Fibroblast of villous mesenchyme (primary cell): ENCODE measurements at regions not wholly inside any gene's neighbourhood (a gene's known extent, or its start where the extent isn't known, plus 50 kb on each side); places are given as distances from the start of the nearest gene placed in this dataset.
"Not testable (repeated sequence)": the region's sequence is repeated elsewhere in the genome, so short reads cannot be mapped to it uniquely, and the experiment has no call there.

Experiments used
- DNase-seq: peaks from one replicate; pipeline ENCODE4 v3.0.0-alpha.2; 2010; ENCODE audit warnings: low read depth
- H3K4me3 ChIP-seq: 2 replicates; pipeline ENCODE4 v1.5.1; 2011; ENCODE audit warnings: low read depth, mild to moderate bottlenecking, low read length
- CTCF ChIP-seq: IDR thresholded peaks from 2 replicates; pipeline ENCODE4 v1.5.1; 2012; ENCODE audit warnings: low read depth, mild to moderate bottlenecking, low read length; ENCODE audit not compliant: insufficient read depth

- no peak for DNase-seq
- no peak for TF ChIP-seq CTCF
- no peak overlapping the region for H3K4me3 ChIP-seq
Observed at GRCh38 chr5:135155616-135156214, 121.7 kb upstream of the PITX1 start.

- TF ChIP-seq CTCF: no peak
- no peak for DNase-seq
- no peak overlapping the region for H3K4me3 ChIP-seq
Observed at GRCh38 chr5:135154961-135155360, 120.9 kb upstream of the PITX1 start.

- no peak for DNase-seq
- no peak overlapping the region for H3K4me3 ChIP-seq
- no peak for TF ChIP-seq CTCF
Observed at GRCh38 chr5:135154197-135154596, 120.2 kb upstream of the PITX1 start.

- DNase-seq: no peak
- H3K4me3 ChIP-seq: no peak overlapping the region
- TF ChIP-seq CTCF: no peak
Observed at GRCh38 chr5:135153661-135154060, 119.6 kb upstream of the PITX1 start.

- no peak for DNase-seq
- H3K4me3 ChIP-seq: no peak overlapping the region
- TF ChIP-seq CTCF: no peak
Observed at GRCh38 chr5:135153259-135153658, 119.2 kb upstream of the PITX1 start.

GRCh38 chr5:135151660-135152059 lies 117.6 kb upstream of the PITX1 start:
- not testable (repeated sequence) for DNase-seq, H3K4me3 ChIP-seq

- H3K4me3 ChIP-seq: no peak overlapping the region
- DNase-seq: no peak
- no peak for TF ChIP-seq CTCF
Observed at GRCh38 chr5:135151256-135151655, 117.2 kb upstream of the PITX1 start.
